NCI-H2107 treated with DMSO at 0.1 percent for 48 hours (cell line): ENCODE measurements at regions not wholly inside any gene's neighbourhood (a gene's known extent, or its start where the extent isn't known, plus 50 kb on each side); places are given as distances from the start of the nearest gene placed in this dataset.
"Not testable (repeated sequence)": the region's sequence is repeated elsewhere in the genome, so short reads cannot be mapped to it uniquely, and the experiment has no call there.

Experiments used
- DNase-seq: peaks from one replicate; lab custom pipeline; 2025; ENCODE audit not compliant: unreplicated experiment; lab: John Stamatoyannopoulos, UW

- DNase-seq: no peak
Measured at GRCh38 chrX:21207080-21207479, 167.1 kb upstream of the CNKSR2 start.

GRCh38 chrX:21219208-21219607, 155.0 kb upstream of the CNKSR2 start:
- not testable (repeated sequence) for DNase-seq

DNA sequence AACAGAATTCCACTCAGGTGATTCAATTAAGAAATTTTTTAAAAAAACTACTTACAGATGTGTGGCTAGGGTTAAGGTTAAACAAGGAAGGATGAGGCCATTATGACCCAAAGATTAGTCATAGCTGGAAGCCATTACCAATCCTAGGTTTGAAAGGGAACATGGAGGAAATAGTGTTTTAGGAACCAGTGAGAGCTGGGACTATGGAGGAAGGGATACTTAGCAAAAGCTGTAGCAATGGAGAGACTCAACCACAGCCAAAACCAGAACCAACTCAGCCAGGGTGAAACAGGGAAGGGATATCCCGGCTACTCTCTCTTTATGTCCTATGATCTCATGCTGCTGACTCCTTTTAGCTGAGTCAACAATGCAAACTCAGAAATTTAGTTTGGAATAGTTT, 148.6 kb upstream of the CNKSR2 start:
- no peak for DNase-seq

- not testable (repeated sequence) for DNase-seq
Measured at GRCh38 chrX:21228974-21229373, 145.2 kb upstream of the CNKSR2 start.

- DNase-seq: no peak
Measured at GRCh38 chrX:21255032-21255618, 119.1 kb upstream of the CNKSR2 start.

DNA sequence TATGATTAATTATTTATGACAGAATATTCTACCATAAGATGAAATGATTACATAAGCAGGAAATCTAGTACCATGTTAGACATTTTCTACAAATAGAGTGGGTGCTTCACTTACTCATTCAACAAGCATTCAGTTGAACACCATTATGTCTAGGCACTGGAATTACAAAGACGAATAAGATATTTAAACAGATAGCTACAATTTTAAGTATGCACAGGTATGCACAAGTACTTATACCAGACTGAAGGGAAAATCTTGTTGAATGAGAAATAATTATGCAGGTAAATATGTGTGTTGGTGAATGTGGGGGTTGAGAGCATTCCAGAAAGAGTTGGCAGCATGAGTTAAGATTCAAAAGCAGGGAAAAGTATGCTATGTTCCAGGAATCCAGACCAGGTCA, 107.3 kb upstream of the CNKSR2 start:
- DNase-seq: no peak

DNA sequence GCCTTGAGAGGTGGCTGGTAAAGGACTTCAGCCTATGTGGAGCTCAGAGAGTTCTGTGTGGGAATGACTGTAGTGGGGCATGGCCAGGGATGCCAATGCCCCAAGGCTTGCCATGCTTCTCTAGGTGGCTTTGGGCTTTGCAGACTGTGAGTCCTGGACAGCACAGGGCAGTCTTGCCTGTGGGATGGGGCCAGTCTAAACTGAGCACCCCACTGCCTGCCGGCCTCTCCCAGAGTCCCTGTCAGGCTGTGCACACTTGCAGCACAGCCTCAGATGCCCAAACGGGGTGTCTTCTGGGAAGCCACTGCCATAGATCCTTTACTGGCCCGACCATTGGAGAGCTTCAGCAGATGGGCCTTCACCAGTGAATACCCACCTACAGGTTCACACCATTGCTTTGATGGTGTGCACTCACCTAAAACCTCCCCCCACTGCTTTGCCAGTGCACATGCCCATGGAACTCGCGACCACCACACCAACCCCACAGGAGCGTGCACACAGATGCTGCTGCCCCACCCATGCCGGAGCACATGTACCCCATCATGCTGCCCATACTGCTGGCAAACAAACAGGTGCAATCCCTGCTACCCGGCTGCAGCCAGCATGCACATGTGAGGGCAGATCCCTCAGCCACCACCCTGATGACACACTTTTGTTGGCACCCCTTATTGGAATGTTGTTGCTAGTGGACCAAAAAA, 97.3 kb upstream of the CNKSR2 start:
- no peak for DNase-seq

- DNase-seq: no peak
Measured at GRCh38 chrX:21289232-21289631, 85.0 kb upstream of the CNKSR2 start.

- DNase-seq: no peak
Measured at GRCh38 chrX:21295246-21295820, 78.9 kb upstream of the CNKSR2 start.

GRCh38 chrX:21305799-21306336, 68.3 kb upstream of the CNKSR2 start:
- DNase-seq: no peak

DNA sequence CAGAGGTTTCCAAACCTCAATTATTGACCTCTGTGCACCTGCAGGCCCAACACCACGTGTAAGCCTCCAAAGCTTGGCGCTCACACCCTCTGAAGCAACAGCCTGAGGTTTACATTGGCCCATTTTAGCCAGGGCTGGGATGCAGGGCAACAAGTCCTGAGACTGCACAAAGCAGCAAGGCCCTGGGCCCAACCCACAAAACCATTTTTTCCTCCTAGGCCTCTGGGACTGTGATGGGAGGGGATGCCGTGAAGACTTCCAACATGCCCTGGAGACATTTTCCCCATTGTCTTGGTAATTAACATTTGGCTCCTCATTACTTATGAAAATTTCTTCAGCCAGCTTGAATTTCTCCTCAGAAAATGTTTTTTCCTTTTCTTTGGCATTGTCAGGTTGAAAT, 54.9 kb upstream of the CNKSR2 start:
- DNase-seq: no peak
